SJCRH30 (cell line): ENCODE measurements at regions not wholly inside any gene's neighbourhood (a gene's known extent, or its start where the extent isn't known, plus 50 kb on each side); places are given as distances from the start of the nearest gene placed in this dataset.
"Not testable (repeated sequence)": the region's sequence is repeated elsewhere in the genome, so short reads cannot be mapped to it uniquely, and the experiment has no call there.

Experiments
- DNase-seq, 2 experiments: peaks; one replicate each; pipeline ENCODE4 v3.0.0-alpha.2; 2015 to 2020
- H3K27ac ChIP-seq: fragments of 250-450 bp; sonication (Bioruptor Pico); 2 replicates; pipeline ENCODE4 v1.5.1; 2020; ENCODE audit warnings: mild to moderate bottlenecking, moderate library complexity
- H3K27me3 ChIP-seq: fragments of 250-450 bp; sonication (Bioruptor Pico); 2 replicates; pipeline ENCODE4 v1.5.1; 2020; ENCODE audit warnings: mild to moderate bottlenecking, moderate library complexity
- H3K36me3 ChIP-seq: fragments of 250-450 bp; sonication (Bioruptor Pico); 2 replicates; pipeline ENCODE4 v1.5.1; 2020; ENCODE audit warnings: mild to moderate bottlenecking, moderate library complexity
- H3K4me1 ChIP-seq: fragments of 250-450 bp; sonication (Bioruptor Pico); 2 replicates; pipeline ENCODE4 v1.5.1; 2020; ENCODE audit warnings: mild to moderate bottlenecking, moderate library complexity
- H3K4me3 ChIP-seq: fragments of 250-450 bp; sonication (Bioruptor Pico); 2 replicates; pipeline ENCODE4 v1.5.1; 2020; ENCODE audit warnings: mild to moderate bottlenecking, moderate library complexity
- H3K9me3 ChIP-seq: fragments of 250-450 bp; sonication (Bioruptor Pico); replicated peaks from 2 replicates; pipeline ENCODE4 v1.5.1; 2020; ENCODE audit warnings: mild to moderate bottlenecking, moderate library complexity

DNA sequence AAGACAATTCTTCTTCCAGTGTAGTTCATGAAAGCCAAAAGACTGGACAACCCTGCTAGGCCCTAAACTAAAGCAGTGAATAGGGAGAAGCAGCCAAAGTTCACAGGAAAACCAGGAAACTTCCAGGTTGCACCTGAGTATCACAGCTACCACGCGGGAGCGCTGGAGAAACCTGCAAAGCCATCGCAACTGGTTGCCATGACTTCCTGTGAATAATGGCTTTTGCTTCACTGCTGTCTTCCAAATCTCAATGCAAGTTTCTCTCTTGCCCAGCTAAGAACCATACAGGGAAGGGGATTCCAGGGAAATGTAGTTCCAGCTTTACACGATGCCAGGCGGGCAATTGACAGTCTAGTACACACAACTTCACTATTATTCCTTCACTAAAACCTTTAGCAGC lies 114.1 kb downstream of the GXYLT1 start:
- H3K4me1 ChIP-seq = no peaks in the 10 kb centered on the region
- DNase-seq = no peak
- no peaks in the 10 kb centered on the region for H3K9me3 ChIP-seq
- H3K27ac ChIP-seq = no peak overlapping the region
- no peaks in the 10 kb centered on the region for H3K27me3 ChIP-seq
- H3K4me3 ChIP-seq = no peak overlapping the region
- no peaks in the 10 kb centered on the region for H3K36me3 ChIP-seq

DNA sequence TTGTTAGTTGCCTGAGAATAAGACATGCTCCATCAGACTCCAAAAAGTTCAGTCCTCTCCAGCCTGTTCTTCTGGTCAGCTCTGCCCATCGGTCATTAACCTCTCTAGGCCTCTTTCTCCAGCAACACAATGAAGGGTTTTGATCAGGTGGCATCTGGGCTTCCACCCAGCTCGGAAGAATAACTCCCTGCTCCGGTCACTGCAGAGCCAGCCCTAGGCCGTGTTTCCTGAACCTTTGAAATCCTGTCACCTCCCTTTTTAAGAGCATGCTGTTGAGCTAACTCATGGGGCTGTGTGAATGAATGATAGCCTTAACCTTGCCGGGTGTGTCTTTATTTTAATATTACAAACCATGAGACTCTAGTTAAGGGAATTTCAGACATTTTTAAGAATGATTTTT lies 117.1 kb downstream of the GXYLT1 start:
- H3K27ac ChIP-seq = no peak overlapping the region
- no peaks in the 10 kb centered on the region for H3K36me3 ChIP-seq
- H3K9me3 ChIP-seq = no peaks in the 10 kb centered on the region
- no peak for DNase-seq
- no peak overlapping the region for H3K4me3 ChIP-seq
- H3K4me1 ChIP-seq = no peaks in the 10 kb centered on the region
- no peaks in the 10 kb centered on the region for H3K27me3 ChIP-seq

DNA sequence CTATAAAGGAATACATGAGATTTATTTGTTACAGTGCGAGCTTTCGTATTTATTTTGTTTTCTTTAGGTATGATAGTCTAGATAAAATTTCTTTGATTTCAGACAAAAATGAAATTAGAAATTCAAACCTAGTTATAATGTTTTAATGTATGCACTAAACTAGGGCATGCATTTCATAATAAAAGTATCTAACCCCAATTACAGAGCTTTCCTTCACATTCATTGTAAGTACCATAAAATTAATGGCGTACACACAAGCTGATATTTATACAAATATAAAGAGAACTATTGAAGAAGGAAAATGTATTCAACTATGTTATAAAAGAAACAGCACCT lies 120.2 kb downstream of the GXYLT1 start:
- Histone ChIP-seq H3K4me1 (no peaks in the 10 kb centered on the region), H3K27ac (no peak overlapping the region), H3K27me3 (no peaks in the 10 kb centered on the region)

DNA sequence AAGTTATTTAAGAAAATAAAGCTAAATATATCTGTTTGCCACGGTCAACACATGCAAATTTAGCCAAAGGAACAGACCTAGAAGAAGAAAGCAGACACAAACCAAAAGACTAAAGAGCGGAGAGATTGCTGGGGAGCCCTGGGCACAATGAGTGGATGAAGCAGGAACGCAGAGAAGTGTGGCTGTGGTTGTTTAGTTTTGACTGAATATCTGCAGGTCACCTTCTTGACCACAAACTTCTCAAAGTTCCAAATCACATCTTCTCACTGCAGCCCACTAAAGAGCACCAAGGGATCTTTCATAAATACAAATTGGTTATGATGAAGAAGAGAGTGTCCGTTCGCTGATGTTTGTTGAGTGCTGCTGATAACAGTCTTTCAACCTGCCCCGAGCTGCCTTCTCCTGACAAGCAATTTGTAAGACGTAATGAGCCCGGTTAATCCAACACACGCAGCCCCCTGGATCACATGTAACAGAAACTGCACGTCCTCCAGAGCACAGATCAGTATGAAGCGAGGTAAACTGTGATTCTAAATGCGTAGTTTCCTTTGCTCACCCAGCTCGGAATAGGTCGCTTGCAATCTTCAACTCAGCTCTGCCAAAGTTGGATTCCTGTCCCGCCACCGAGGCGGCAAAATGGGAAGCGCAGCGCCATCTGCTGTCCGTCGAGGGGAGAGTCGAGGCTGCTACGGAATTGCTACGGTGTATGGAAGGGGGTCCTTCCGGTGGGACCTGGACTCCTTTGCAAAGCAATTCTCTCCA lies 120.8 kb downstream of the GXYLT1 start:
- DNase-seq = peak; percentile 73 to 88
- H3K27me3 ChIP-seq = no peaks in the 10 kb centered on the region
- H3K4me1 ChIP-seq = no peaks in the 10 kb centered on the region
- no peaks in the 10 kb centered on the region for H3K36me3 ChIP-seq
- no peak overlapping the region for H3K4me3 ChIP-seq
- H3K9me3 ChIP-seq = no peaks in the 10 kb centered on the region
- H3K27ac ChIP-seq = no peak overlapping the region

More for the DNA sequence above, 120.2 kb downstream of the GXYLT1 start:
- Histone ChIP-seq H3K9me3 (no peaks in the 10 kb centered on the region), H3K4me3 (no peak overlapping the region), H3K36me3 (no peaks in the 10 kb centered on the region)
- DNase-seq = no peak

- H3K27me3 ChIP-seq, H3K9me3 ChIP-seq, DNase-seq, H3K4me3 ChIP-seq, H3K36me3 ChIP-seq, H3K27ac ChIP-seq, H3K4me1 ChIP-seq: not testable (repeated sequence)
Measured at GRCh38 chr12:42021937-42022336, 122.7 kb downstream of the GXYLT1 start.

DNA sequence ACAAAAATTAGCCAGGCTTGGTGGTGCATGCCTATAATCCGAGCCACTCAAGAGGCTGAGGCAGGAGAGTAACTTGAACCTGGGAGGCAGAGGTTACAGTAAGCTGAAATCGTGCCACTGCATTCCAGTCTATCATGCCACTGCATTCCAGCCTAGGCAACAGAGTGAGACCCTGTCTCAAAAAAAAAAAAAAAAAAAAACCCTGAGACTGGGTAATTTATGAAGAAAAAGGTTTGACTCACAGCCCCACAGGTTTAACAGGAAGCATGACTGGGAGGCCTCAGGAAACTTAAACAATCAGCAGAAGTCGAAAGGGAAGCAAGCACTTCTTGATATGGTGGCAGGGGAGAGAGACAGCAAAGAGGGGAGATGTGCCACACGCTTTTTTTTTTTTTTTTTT lies 123.2 kb downstream of the GXYLT1 start:
- Histone ChIP-seq H3K27me3 (no peaks in the 10 kb centered on the region), H3K36me3 (no peaks in the 10 kb centered on the region), H3K4me1 (no peaks in the 10 kb centered on the region), H3K4me3 (no peak overlapping the region), H3K27ac (no peak overlapping the region), H3K9me3 (no peaks in the 10 kb centered on the region)
- no peak for DNase-seq

DNA sequence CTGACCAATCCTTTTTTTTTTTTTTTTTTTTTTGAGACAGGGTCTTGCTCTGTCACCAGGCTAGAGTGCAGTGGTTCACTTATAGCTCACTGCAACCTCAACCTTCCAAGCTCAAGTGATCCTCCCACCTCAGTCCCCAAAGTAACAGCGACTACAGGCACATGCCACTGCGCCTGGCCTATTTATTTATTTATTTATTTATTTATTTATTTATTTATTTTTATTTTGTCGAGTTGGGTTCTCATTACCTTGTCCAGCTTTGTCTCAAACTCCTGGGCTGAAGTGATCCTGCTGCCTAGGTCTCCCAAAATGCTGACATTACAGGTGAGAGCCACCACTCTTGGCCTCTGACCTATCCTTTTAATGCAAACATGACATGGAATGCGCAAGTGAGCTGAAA lies 124.4 kb downstream of the GXYLT1 start:
- Histone ChIP-seq H3K36me3 (no peaks in the 10 kb centered on the region), H3K27me3 (no peaks in the 10 kb centered on the region), H3K9me3 (no peaks in the 10 kb centered on the region), H3K4me3 (no peak overlapping the region), H3K4me1 (no peaks in the 10 kb centered on the region), H3K27ac (no peak overlapping the region)
- DNase-seq = no peak

DNA sequence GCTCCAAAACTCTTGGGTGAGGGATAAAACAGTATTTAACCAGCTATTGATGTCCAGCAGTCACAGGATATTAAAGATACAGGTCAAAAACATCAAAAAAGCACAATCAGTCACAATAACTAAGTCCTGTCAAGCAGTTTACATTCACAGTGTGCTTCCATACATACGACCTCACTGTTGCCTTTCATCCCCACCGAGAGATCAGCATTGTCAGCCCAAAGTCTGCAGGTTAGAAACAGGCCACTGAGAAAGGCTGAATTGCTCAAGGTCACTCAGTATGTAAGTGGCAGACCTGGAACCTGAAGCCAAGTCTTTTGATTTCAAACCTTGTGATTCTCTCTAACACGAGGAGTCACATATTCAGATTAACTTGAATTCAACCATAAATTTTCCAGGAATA lies 124.9 kb downstream of the GXYLT1 start:
- Histone ChIP-seq H3K36me3 (no peaks in the 10 kb centered on the region), H3K9me3 (no peaks in the 10 kb centered on the region), H3K4me3 (no peak overlapping the region), H3K4me1 (no peaks in the 10 kb centered on the region), H3K27me3 (no peaks in the 10 kb centered on the region), H3K27ac (no peak overlapping the region)
- no peak for DNase-seq

DNA sequence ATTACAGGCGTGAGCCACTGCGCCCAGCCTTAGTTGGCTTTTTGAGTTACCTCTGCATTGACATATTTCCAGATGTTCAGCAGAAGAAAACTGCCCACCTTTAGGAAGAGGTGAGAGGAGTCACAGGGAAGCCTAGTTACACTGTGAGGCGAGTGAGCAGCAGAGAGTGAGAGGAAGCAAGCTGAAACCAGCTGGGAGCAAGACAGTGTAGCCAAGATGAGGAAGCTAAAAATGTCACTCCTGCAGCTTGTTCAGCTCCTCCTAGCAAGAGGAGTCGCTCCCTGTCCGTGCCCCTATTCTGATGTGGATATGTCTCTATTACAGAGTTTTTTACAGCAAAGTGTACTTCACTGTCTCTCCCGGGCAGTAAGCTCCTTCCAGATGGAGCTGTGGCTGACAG lies 127.6 kb downstream of the GXYLT1 start:
- no peak for DNase-seq
- Histone ChIP-seq H3K27me3 (no peaks in the 10 kb centered on the region), H3K27ac (no peak overlapping the region), H3K9me3 (no peaks in the 10 kb centered on the region), H3K4me1 (no peaks in the 10 kb centered on the region), H3K4me3 (no peak overlapping the region), H3K36me3 (no peaks in the 10 kb centered on the region)

- Histone ChIP-seq H3K4me3 (no peak overlapping the region), H3K4me1 (no peaks in the 10 kb centered on the region), H3K27me3 (no peaks in the 10 kb centered on the region), H3K9me3 (no peaks in the 10 kb centered on the region), H3K36me3 (no peaks in the 10 kb centered on the region), H3K27ac (no peak overlapping the region)
- DNase-seq = peak in 1 of 2 experiments; percentile 13
Measured at GRCh38 chr12:42015051-42015461, 129.6 kb downstream of the GXYLT1 start.

- not testable (repeated sequence) for H3K36me3 ChIP-seq, H3K9me3 ChIP-seq, H3K4me1 ChIP-seq, H3K4me3 ChIP-seq, H3K27ac ChIP-seq, H3K27me3 ChIP-seq, DNase-seq
Measured at GRCh38 chr12:42012501-42012900, 132.2 kb downstream of the GXYLT1 start.

DNA sequence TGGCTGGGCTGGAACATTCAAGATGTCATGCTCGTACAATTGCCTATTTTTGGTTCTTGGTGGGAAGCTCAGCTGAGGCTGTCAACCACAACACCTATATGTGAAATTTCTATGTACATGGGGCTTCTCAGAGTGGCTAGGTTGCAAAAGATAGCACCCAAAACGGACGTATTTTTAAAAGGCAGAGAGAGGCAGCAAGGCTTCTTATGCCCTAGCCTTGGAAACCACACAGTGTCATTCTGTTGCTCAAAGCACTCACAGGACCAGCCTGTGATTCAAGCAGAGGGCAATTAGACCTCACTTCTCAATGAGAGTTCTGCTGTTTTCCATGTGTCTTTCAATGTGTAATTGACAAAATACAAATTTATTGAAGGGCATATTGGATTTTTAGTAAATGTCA lies 134.0 kb downstream of the GXYLT1 start:
- H3K36me3 ChIP-seq = no peaks in the 10 kb centered on the region
- H3K4me3 ChIP-seq = no peak overlapping the region
- H3K27ac ChIP-seq = no peak overlapping the region
- H3K9me3 ChIP-seq = no peaks in the 10 kb centered on the region
- H3K4me1 ChIP-seq = no peaks in the 10 kb centered on the region
- DNase-seq = no peak
- no peaks in the 10 kb centered on the region for H3K27me3 ChIP-seq

- Histone ChIP-seq H3K4me1 (no peaks in the 10 kb centered on the region), H3K27ac (no peak overlapping the region), H3K27me3 (no peaks in the 10 kb centered on the region), H3K9me3 (no peaks in the 10 kb centered on the region), H3K4me3 (no peak overlapping the region), H3K36me3 (no peaks in the 10 kb centered on the region)
- DNase-seq = no peak
Measured at GRCh38 chr12:42010257-42010656, 134.4 kb downstream of the GXYLT1 start.

DNA sequence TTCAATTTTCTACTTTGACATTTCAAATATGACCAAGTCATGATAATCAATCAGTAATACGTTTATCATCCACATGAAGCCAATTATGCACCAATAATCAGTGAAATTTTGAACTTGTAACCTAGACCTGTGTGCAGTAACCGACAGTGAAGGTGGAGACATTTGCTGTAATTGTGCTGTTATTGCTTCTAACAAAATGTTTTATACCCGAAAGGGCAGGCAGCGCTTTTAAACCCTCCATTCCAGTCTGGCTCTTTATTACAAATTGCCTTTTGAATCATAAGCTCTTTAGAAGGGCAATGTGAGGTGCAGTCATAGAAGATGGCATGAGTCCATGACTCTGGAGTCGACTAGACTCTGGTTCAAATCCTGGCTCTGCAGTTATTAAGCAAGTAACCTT lies 135.7 kb downstream of the GXYLT1 start:
- Histone ChIP-seq H3K27ac (no peak overlapping the region), H3K4me1 (no peaks in the 10 kb centered on the region), H3K9me3 (no peaks in the 10 kb centered on the region), H3K36me3 (no peaks in the 10 kb centered on the region), H3K27me3 (no peaks in the 10 kb centered on the region), H3K4me3 (no peak overlapping the region)
- DNase-seq = no peak

DNA sequence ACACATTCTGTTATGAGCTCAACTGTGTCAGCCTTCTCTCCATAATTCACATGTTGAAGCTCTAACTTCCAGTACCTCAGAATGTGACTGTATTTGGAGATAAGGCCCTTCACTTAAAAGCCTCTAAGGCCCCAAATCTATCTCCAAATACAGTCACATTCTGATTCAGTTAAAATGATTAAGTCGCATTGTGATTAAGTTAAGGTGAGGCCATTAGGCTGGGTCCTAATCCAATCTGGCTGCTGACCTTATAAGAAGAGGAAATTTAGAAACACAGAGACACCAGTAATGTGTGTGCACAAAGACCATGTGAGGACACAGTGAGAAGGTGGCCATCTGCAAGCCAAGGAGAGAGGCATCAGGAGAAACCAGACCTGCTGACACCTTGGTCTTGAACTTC lies 141.6 kb downstream of the GXYLT1 start:
- Histone ChIP-seq H3K27ac (no peak overlapping the region), H3K4me3 (no peak overlapping the region), H3K27me3 (peaks cover 9% of the 10 kb centered on the region), H3K9me3 (no peaks in the 10 kb centered on the region), H3K4me1 (no peaks in the 10 kb centered on the region), H3K36me3 (no peaks in the 10 kb centered on the region)
- no peak for DNase-seq

GRCh38 chr12:42002563-42002962 lies 142.1 kb downstream of the GXYLT1 start:
- no peak overlapping the region for H3K27ac ChIP-seq
- no peaks in the 10 kb centered on the region for H3K36me3 ChIP-seq
- no peak overlapping the region for H3K4me3 ChIP-seq
- DNase-seq = no peak
- peaks cover 13% of the 10 kb centered on the region for H3K27me3 ChIP-seq
- no peaks in the 10 kb centered on the region for H3K4me1 ChIP-seq
- H3K9me3 ChIP-seq = no peaks in the 10 kb centered on the region
